ENCODE measurements at regions not wholly inside any gene's neighbourhood (a gene's known extent, or its start where the extent isn't known, plus 50 kb on each side); places are given as distances from the start of the nearest gene placed in this dataset.

DNA sequence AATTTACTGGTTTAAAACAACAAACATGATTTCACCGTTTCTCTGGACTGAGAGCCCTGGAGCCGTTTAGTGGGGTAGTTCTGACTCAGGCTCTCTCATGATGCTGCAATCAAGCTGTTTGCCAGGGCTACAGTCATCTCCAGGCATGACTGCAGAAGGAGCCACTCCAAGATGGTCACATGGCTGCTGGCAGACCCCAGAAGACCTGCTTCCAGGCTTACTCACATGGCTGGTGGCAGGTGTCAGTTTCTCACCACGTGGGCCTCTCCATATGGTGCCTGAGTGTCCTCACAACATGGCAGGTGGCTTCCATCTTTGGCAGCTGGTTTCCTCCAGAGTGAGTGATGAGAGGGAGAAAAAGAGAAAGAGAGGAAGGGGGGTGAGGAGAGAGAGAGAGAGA lies 378.3 kb upstream of the RGMA start:
- DNase-seq (ENCODE audit: insufficient read length, low spot score) = no peak
- no peak for TF ChIP-seq POLR2A (IDR thresholded peaks at IDR 0.05; ENCODE audit: low read depth, low read length)
- no peak for FAIRE-seq

- FAIRE-seq (no peak), DNase-seq (ENCODE audit: insufficient read length, low spot score) (no peak)
- TF ChIP-seq POLR2A (IDR thresholded peaks at IDR 0.05; ENCODE audit: low read depth, low read length) = no peak
Observed at GRCh38 chr15:93466380-93466779, 377.4 kb upstream of the RGMA start.

DNA sequence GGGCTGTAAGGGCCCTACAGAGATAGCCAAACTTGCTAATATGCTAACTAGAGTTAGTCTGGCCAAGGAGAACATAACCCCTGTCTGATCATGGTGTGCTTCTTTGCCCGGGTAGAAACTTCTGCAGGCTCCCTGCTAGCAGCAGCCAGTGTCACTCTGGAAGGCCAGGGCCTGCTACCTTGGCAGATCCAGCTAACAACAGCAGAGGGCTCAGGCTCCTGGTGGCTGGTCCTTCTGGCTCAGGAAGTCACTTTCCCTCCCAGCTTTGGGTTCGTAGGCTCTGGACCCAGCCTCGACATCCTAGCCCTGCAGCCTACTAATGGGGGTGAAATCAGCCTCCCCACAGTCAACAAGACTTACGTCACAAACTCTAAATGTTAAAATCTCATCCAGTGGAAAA lies 373.7 kb upstream of the RGMA start:
- FAIRE-seq (no peak), DNase-seq (ENCODE audit: insufficient read length, low spot score) (no peak)
- no peak for TF ChIP-seq POLR2A (IDR thresholded peaks at IDR 0.05; ENCODE audit: low read depth, low read length)

- FAIRE-seq (no peak), DNase-seq (ENCODE audit: insufficient read length, low spot score) (no peak)
- TF ChIP-seq POLR2A (IDR thresholded peaks at IDR 0.05; ENCODE audit: low read depth, low read length) = no peak
Observed at GRCh38 chr15:93460717-93461116, 371.7 kb upstream of the RGMA start.

- DNase-seq (ENCODE audit: insufficient read length, low spot score) (no peak), FAIRE-seq (no peak)
- TF ChIP-seq POLR2A (IDR thresholded peaks at IDR 0.05; ENCODE audit: low read depth, low read length) = no peak
Observed at GRCh38 chr15:93459396-93459795, 370.4 kb upstream of the RGMA start.

DNA sequence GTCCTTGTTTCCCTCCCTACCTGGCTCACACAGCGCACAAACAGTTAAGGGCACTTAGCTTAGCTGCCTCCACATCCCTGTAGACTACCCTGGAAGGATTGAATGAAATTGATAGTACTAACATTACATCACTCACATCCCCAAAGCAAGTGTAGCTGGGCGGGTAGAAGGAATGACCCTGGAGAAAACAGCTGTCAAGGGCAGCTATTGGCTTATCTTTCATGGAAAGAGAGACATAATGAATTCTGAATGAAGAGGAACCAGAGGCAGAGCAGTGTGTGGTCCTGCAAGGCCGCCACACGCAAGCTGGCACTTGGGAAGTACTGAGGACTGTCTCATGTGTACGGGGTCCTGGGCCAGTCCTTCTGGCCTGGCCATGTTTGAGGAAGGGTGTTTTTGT lies 369.6 kb upstream of the RGMA start:
- TF ChIP-seq POLR2A (IDR thresholded peaks at IDR 0.05; ENCODE audit: low read depth, low read length) = no peak
- DNase-seq (ENCODE audit: insufficient read length, low spot score) (no peak), FAIRE-seq (no peak)

DNA sequence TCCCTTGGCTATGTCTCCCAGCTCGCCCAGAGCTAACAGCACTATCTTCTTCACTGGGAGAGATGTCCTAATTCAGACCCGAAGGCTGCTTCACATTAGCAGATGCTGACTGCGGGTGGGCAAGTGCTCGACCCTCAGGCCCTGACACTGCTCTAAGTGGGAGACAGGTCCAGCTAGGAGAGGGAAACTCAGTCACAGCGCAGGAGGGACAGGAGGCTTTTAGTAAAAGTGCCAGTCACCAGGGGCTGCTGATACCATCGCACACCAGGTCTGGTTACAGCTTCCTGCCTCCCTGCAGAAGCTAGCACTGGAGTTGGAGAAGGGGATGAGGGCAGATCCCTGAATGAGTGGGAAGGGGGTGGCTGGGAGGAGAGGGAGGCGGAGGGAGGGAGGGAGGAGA lies 365.8 kb upstream of the RGMA start:
- FAIRE-seq (no peak), DNase-seq (ENCODE audit: insufficient read length, low spot score) (no peak)
- no peak for TF ChIP-seq POLR2A (IDR thresholded peaks at IDR 0.05; ENCODE audit: low read depth, low read length)

DNA sequence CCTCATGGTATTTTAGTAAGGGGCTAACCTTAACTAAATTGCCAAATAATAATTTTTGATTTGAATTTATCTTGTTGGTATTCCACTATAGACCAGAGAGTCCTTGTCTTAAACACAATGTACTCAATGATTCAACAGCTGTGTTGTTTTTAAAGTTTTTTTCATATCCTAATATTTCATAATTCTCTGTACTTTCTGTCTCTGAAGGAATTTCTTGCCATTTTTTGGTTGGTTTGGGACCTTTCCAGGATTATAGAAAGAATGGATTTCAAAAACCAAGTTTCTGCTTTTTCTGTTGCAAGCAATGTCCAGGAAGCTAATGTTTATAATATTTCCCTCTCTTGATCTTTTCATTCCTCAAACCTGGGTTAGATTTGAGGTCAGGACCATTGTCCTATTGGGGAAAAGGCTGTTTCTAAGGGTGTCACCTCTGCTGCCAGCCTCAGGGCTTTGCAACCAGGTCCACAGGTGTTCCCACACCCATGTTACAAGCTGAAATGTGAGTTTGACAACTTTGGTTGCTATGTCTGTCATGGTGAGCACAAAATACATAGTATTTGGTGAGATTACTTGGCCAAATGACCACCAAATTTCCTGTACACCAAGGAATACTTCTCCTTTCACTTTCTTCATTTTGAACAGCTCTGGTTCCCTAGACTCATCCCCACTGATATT lies 363.7 kb upstream of the RGMA start:
- DNase-seq (ENCODE audit: insufficient read length, low spot score) = no peak
- TF ChIP-seq POLR2A (IDR thresholded peaks at IDR 0.05; ENCODE audit: low read depth, low read length) = no peak
- FAIRE-seq = no peak

GRCh38 chr15:93451822-93452221 lies 362.8 kb upstream of the RGMA start:
- no peak for FAIRE-seq
- no peak for DNase-seq (ENCODE audit: insufficient read length, low spot score)
- TF ChIP-seq POLR2A (IDR thresholded peaks at IDR 0.05; ENCODE audit: low read depth, low read length) = no peak

- DNase-seq (ENCODE audit: insufficient read length, low spot score) = no peak
- no peak for TF ChIP-seq POLR2A (IDR thresholded peaks at IDR 0.05; ENCODE audit: low read depth, low read length)
- FAIRE-seq = no peak
Observed at GRCh38 chr15:93451265-93451664, 362.3 kb upstream of the RGMA start.

DNA sequence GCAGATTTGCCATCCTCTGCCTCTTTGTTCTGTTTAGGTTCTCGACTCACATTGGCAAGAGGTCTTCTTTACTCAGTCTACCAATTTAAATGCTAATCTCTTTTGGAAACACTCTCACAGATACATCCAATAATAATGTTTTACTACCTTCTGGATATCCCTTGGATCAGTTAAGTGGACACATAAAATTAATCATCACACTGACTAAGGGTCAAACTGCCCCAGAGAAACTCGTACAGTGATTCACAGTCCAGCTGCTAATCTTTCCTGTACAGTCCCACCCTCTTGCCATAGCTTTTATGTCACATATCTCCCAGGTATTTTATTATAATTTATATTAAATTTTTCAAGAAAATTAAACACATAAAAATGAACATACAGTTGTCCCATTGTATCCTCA lies 360.8 kb upstream of the RGMA start:
- no peak for TF ChIP-seq POLR2A (IDR thresholded peaks at IDR 0.05; ENCODE audit: low read depth, low read length)
- FAIRE-seq = no peak
- DNase-seq (ENCODE audit: insufficient read length, low spot score) = no peak

DNA sequence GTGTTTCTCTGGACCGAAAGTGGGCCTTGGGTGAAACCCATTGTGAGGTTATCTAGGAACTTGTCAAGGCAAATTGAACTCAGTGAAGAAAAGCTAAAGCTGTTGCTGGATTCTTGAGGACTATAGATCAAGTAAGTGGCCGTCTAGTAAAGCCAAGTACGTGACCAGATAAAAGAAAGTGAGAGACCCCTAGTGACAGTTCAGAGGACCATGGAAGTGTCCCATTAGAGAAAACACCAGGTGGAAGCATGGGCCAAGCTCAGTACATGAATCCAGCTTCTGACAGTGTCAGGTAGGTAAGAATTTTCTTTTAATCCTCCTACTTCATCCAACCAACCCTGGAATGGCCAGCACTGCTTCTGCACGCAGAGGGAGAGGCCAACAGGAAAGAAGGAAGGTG lies 349.3 kb upstream of the RGMA start:
- TF ChIP-seq POLR2A (IDR thresholded peaks at IDR 0.05; ENCODE audit: low read depth, low read length) = no peak
- no peak for FAIRE-seq
- DNase-seq (ENCODE audit: insufficient read length, low spot score) = no peak

DNA sequence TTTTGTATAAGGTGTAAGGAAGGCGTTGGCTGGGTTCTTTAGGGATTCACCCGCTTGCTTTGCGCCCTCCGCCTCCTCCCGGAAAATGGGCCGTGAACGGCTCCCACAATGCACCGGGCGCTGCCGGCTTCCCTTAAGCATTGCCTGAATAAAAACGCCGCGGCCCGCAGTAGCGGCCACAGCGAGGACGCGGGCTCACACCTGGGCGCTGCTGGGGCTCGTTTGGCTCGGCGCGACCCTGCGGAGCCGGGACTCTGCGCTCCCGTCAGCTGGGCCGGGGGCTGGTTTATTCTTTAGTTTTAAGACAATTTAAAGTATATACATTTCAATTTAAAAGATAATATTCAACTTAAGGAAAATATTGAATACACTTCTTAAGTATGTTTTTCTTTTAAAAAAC lies 343.5 kb upstream of the RGMA start:
- DNase-seq (ENCODE audit: insufficient read length, low spot score) = no peak

DNA sequence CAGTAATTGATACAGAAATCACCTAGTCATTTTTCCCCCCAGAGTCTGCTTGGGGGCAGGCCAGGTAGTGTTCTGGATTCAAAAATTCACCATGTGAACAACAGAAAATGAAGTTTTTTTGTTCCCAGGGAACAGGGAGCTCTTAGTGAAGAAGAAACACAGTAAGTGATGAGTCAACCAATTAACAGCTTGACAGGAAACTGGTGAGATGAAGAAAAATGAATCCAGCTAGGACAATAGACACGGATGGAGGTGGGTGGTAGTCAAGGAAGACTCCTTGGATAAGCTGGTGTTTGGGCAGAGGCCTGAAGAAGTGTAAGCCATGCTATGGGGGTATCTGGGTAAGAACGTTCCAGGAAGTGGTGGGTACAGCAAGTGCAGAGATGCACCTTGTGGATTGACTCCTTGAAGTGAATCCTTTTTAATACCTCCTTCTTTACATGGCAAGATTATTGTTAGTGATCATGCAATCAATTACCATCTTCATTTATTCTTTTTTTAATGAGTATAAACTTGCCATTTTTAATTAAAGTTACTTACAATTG lies 339.9 kb upstream of the RGMA start:
- no peak for TF ChIP-seq POLR2A (IDR thresholded peaks at IDR 0.05; ENCODE audit: low read depth, low read length)
- FAIRE-seq = no peak
- DNase-seq (ENCODE audit: insufficient read length, low spot score) = no peak

More for the DNA sequence above, 343.5 kb upstream of the RGMA start:
- TF ChIP-seq POLR2A (IDR thresholded peaks at IDR 0.05; ENCODE audit: low read depth, low read length) = no peak
- FAIRE-seq = no peak

- DNase-seq (ENCODE audit: insufficient read length, low spot score) (no peak), FAIRE-seq (no peak)
- no peak for TF ChIP-seq POLR2A (IDR thresholded peaks at IDR 0.05; ENCODE audit: low read depth, low read length)
Observed at GRCh38 chr15:93428150-93428549, 339.1 kb upstream of the RGMA start.

All from H54 (cell line).